Mucosa of descending colon (tissue), 3 donors: ENCODE measurements at regions not wholly inside any gene's neighbourhood (a gene's known extent, or its start where the extent isn't known, plus 50 kb on each side); places are given as distances from the start of the nearest gene placed in this dataset.

Source experiments
- ATAC-seq: fragments of 200-7000 bp; cut with Tn5 transposase; one replicate; pipeline ENCODE4 v1.9.1; 2020; ENCODE audit warnings: mild to moderate bottlenecking, moderate library complexity
- DNase-seq, 3 donors: peaks; one replicate each; pipeline ENCODE4 v3.0.0-alpha.2; 2020
- H3K36me3 ChIP-seq: fragments of 200-600 bp; one replicate; pipeline ENCODE4 v1.8.0; 2021; ENCODE audit warnings: low read depth, mild to moderate bottlenecking
- H3K4me1 ChIP-seq: fragments of 200-600 bp; one replicate; pipeline ENCODE4 v1.8.0; 2021; ENCODE audit warnings: low read depth, mild to moderate bottlenecking
- H3K4me3 ChIP-seq: fragments of 200-600 bp; one replicate; pipeline ENCODE4 v1.8.0; 2021; ENCODE audit warnings: mild to moderate bottlenecking
- H3K9me3 ChIP-seq: fragments of 200-600 bp; one replicate; pipeline ENCODE4 v1.8.0; 2021; ENCODE audit warnings: mild to moderate bottlenecking
- CTCF ChIP-seq: fragments of 200-600 bp; IDR thresholded peaks from one replicate; pipeline ENCODE4 v1.8.0; 2022; ENCODE audit warnings: antibody characterized with exemption, mild to moderate bottlenecking
- intact Hi-C, 2 donors: fragments of 100-400 bp; cut with DNase I in 1 of 2; cut with micrococcal nuclease in 1 of 2; formaldehyde crosslinking; loops; one replicate each; pipeline versions ENCODE4 v1.11.0 to v1.11.1; 2022; cut with DNase I, micrococcal nuclease
- donor health status: DM: no; HTN: no; CAD: no; lungs with moderate emphysema.
- donor health status: DM: no; HTN: no; CAD: no.
- donor health status: DM: no; HTN: yes; CAD: no.

- TF ChIP-seq CTCF, result no peak
- H3K36me3 ChIP-seq, result no peaks in the 10 kb centered on the region
- no peaks in the 10 kb centered on the region for H3K4me1 ChIP-seq
- no peaks in the 10 kb centered on the region for H3K9me3 ChIP-seq
- H3K4me3 ChIP-seq, result no peak overlapping the region
- DNase-seq (no peak), ATAC-seq (no peak)
- intact Hi-C loops, result no loop called here
Observed at GRCh38 chr4:121451310-121451709, 70.5 kb upstream of the QRFPR start.

GRCh38 chr4:121449416-121449815 lies 68.6 kb upstream of the QRFPR start:
- Histone ChIP-seq H3K9me3 (no peaks in the 10 kb centered on the region), H3K4me3 (no peak overlapping the region), H3K4me1 (no peaks in the 10 kb centered on the region), H3K36me3 (no peaks in the 10 kb centered on the region)
- ATAC-seq (no peak), DNase-seq (no peak)
- intact Hi-C loops, result no loop called here
- no peak for TF ChIP-seq CTCF

- DNase-seq (peak in 2 of 3 donors; percentile 53 to 90), ATAC-seq (peak; percentile 100)
- no peaks in the 10 kb centered on the region for H3K4me1 ChIP-seq
- no peak for TF ChIP-seq CTCF
- intact Hi-C loops, result no loop called here
- no peak overlapping the region for H3K4me3 ChIP-seq
- no peaks in the 10 kb centered on the region for H3K36me3 ChIP-seq
- no peaks in the 10 kb centered on the region for H3K9me3 ChIP-seq
Observed at GRCh38 chr4:121448231-121448630, 67.4 kb upstream of the QRFPR start.

- DNase-seq, result no peak
- intact Hi-C loops, result no loop called here
- no peak for ATAC-seq
- no peak overlapping the region for H3K4me3 ChIP-seq
- no peaks in the 10 kb centered on the region for H3K36me3 ChIP-seq
- TF ChIP-seq CTCF, result no peak
- H3K4me1 ChIP-seq, result no peaks in the 10 kb centered on the region
- H3K9me3 ChIP-seq, result peaks cover 8% of the 10 kb centered on the region
Observed at GRCh38 chr4:121439669-121440068, 58.9 kb upstream of the QRFPR start.
